GM12878 (cell line): ENCODE measurements at regions not wholly inside any gene's neighbourhood (a gene's known extent, or its start where the extent isn't known, plus 50 kb on each side); places are given as distances from the start of the nearest gene placed in this dataset.

Experiments
- HSF1 ChIP-seq: fragments of 150-350 bp; IDR thresholded peaks from 2 replicates; pipeline ENCODE4 v1.6.1; 2014; ENCODE audit warnings: mild to moderate bottlenecking, low read depth, low read length
- SREBF1 ChIP-seq: IDR thresholded peaks from 2 replicates; pipeline ENCODE4 v1.6.1; 2012; ENCODE audit warnings: mild to moderate bottlenecking, low read length

- TF ChIP-seq HSF1 (no peak), SREBF1 (no peak)
These were observed 473.9 kb upstream of the PPP2R3A start for GRCh38 chr3:135491491-135492205.
